ENCODE measurements at regions not wholly inside any gene's neighbourhood (a gene's known extent, or its start where the extent isn't known, plus 50 kb on each side); places are given as distances from the start of the nearest gene placed in this dataset.

GRCh38 chr7:126378642-126379041 is 874.1 kb downstream of the GRM8 start:
- DNase-seq (ENCODE audit: low read depth, low spot score): no peak

- DNase-seq (ENCODE audit: low read depth, low spot score): no peak
These were observed 882.6 kb downstream of the GRM8 start for GRCh38 chr7:126370038-126370668.

GRCh38 chr7:126362746-126363145 is 890.0 kb downstream of the GRM8 start:
- no peak for DNase-seq (ENCODE audit: low read depth, low spot score)

- no peak for DNase-seq (ENCODE audit: low read depth, low spot score)
These were observed 891.6 kb downstream of the GRM8 start for GRCh38 chr7:126361183-126361582.

- no peak for DNase-seq (ENCODE audit: low read depth, low spot score)
These were observed 912.9 kb downstream of the GRM8 start for GRCh38 chr7:126339813-126340212.

DNA sequence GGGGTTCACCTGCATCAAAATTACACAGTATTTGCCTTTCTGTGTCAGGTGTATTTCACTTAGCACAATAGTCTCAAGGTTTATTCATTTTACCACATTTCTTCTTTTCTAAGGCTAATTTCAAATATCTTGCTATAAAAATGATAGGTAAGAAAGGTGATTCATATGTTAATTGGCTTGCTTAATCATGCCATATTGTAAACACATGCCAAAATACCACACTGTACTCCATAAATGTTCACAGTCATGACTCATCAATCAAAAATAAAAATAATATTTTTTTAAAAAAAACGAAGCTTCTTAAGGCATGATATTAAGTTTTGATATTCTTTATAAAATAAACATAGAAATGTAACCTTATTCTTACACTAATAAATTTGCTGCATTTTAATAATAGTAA is 947.1 kb downstream of the GRM8 start:
- no peak for DNase-seq (ENCODE audit: low read depth, low spot score)

DNA sequence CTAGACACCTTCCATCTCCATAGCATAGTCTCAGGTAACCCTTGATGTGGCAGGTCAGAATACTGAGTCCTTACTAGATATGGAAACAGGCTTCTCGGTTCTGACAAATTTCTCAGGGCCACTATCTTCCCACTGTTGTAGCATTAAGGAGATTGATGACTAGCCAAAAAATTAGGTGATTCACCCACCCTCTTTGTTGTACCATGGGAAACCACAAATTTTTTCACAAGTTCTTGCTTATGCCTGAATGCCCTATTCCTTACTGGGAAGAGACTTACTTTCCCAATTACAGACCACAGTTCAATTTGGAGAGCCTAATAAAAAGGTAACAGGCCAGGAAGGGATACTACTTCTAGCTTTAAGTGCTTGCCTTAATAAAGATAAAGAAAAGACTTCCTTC is 948.8 kb downstream of the GRM8 start:
- DNase-seq (ENCODE audit: low read depth, low spot score): no peak

- DNase-seq (ENCODE audit: low read depth, low spot score): no peak
These were observed 950.1 kb downstream of the GRM8 start for GRCh38 chr7:126302639-126303038.

- DNase-seq (ENCODE audit: low read depth, low spot score): no peak
These were observed 966.4 kb downstream of the GRM8 start for GRCh38 chr7:126286317-126286716.

DNA sequence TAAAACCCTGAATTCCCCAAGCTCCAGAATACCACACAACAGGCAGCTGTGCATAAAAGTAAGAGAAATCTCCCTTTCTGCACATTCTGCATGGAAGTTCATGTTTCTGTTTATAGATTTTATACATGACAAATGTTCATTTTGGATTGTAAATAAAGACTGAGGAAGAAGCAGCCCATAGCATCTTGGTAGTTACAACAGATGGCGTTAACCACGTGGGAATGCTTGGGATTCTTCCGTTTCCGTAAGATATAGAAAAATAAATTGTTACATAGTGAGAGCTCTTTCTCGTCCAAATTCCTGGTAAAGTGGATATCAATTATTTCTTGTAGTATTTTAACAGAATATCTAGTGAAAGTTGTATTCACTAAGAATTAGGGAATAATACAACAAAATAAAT is 1016.5 kb downstream of the GRM8 start:
- DNase-seq (ENCODE audit: low read depth, low spot score): no peak

GRCh38 chr7:126228356-126229061 is 1024.2 kb downstream of the GRM8 start:
- DNase-seq (ENCODE audit: low read depth, low spot score): no peak

DNA sequence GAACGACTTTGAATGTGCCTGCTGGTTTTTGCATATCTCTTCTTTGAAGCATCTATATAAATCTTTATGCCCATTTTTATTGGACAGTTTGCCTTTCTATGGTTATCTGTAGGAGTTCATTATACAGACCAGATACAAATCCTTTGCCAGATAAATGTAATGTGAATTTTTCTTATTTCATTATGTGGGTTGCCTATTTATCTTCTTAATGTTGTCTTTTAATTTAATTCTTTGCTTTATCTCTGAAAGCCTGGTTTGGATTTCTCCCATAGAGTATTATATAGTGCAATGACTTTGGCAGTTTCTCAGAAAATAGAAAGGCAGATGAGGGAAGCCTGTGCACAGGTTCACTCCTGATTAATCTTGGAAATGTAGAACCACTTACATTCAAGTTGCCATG is 1025.1 kb downstream of the GRM8 start:
- DNase-seq (ENCODE audit: low read depth, low spot score): no peak

DNA sequence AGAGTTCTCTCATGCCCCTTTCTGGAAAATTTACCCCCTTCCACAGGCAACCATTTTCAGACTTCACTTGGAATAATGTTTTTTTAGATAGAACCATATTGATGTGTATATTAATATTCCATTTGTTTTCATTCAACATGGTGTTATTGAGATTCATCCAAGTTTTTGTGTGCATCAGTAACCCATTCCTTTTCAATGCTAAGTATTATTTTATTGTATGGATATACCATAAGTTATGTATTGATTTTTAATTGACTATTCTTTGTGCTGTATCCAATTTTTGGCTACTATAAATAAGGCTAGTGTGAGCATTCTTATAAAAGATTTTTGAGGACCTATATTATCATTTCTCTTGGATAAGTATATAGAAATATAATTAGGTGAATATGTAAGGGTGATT is 1025.7 kb downstream of the GRM8 start:
- DNase-seq (ENCODE audit: low read depth, low spot score): no peak

- no peak for DNase-seq (ENCODE audit: low read depth, low spot score)
These were observed 1029.0 kb downstream of the GRM8 start for GRCh38 chr7:126223729-126224128.

DNA sequence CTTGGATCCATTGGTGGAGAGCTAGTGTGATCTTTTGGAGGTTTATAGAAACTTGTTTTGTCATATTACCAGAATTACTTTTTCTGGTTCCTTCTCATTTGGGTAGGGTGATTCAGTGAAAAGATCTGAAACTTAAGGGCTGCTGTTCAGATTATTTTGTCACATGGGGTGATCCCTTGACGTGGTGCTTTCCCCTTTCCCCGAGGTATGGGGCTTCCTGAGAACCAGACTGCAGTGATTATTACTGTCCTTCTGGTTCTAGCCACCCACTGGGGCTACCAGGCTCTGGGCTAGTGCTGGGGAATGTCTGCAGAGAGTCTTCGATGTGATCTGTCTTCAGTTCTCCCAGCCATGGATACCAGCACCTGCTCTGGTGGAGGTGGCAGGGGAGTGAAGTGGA is 1030.0 kb downstream of the GRM8 start:
- DNase-seq (ENCODE audit: low read depth, low spot score): no peak

DNA sequence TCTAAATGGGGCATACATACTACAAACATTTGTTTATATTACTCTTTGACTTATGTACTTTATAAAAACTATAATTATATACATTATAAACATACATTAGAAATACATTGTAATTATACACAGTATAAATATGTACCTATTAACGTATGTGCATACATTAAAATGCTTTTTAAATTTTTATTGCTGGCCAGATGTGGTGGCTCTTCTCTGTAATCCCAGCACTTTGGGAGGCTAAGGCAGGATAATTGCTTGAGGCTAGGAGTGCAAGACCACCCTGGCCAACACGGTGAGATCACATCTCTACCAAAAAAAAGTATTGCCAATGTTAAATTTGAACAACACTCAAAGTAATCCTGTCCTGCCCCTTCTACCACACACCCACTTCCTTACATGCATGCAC is 1037.0 kb downstream of the GRM8 start:
- DNase-seq (ENCODE audit: low read depth, low spot score): no peak

GRCh38 chr7:126213876-126214275 is 1038.9 kb downstream of the GRM8 start:
- DNase-seq (ENCODE audit: low read depth, low spot score): no peak

GRCh38 chr7:126211875-126212274 is 1040.9 kb downstream of the GRM8 start:
- no peak for DNase-seq (ENCODE audit: low read depth, low spot score)

DNA sequence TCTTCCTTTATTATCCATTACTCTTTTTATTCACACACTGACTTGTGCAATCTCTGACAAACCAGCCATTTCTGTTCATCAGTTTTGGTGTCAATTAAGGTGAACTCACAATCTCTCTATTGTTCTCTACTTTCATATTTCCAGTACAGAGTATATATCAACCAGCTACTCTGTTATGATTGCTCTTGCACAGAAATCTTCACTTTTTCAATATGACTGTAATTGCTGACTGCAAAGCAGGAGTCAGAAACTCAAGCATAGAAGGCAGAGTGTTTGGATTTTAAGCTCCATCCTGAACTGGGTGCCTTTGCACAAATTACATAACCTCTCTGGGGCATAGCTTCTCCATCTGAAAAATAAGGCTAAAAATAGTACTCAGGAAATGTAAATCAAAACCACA is 1042.0 kb downstream of the GRM8 start:
- DNase-seq (ENCODE audit: low read depth, low spot score): no peak

- no peak for DNase-seq (ENCODE audit: low read depth, low spot score)
These were observed 1049.6 kb downstream of the GRM8 start for GRCh38 chr7:126203185-126203584.

DNA sequence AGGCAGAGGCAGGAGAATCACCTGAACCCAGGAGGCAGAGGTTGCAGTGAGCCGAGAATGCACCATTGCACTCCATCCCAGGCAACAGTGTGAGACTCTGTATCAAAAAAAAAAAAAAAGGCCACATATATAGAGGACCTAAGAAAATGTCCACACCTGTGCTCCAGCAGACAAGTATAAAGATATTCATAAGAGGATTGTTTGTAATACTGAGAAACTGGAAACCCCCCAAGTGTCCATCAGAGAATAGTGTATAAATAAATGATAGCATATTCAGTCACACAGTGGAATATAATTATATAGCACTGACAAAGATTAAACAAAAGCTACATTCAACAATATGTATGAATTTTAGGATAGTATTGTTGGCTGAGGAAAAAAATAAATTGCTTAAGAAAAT is 1050.6 kb downstream of the GRM8 start:
- no peak for DNase-seq (ENCODE audit: low read depth, low spot score)

DNA sequence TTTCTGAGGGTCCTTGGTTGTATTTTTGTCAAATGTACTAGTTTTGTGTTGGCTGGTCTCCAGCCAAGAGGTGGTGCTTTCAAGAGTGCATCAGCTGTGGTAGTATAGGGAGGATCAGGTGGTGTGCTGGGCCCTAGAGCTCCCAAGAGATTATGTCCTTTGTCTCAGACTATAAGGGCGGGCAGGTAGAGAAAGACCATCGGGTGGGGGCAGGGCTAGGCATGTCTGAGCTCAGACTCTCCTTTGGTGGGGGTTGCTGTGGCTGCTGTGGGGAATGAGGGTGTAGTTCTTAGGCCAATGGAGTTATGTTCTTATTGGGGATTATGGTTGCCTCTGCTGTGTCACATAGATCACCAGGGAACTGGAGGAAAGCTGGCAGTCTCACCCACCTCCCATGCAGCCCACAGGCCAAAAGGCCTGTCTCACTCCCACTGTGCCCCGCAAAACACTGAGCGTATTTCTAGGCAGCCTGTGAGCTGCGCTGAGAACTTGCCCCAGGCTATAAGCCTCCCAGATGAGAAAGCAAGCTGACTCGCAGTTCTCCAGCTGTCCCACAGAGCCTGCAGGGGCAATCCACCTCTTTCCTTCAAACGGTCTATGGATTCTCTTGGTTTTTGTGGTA is 1066.7 kb downstream of the GRM8 start:
- no peak for DNase-seq (ENCODE audit: low read depth, low spot score)

GRCh38 chr7:126179916-126180315 is 1072.8 kb downstream of the GRM8 start:
- DNase-seq (ENCODE audit: low read depth, low spot score): no peak

All from pulmonary artery endothelial cell (primary cell).